ENCODE measurements at regions not wholly inside any gene's neighbourhood (a gene's known extent, or its start where the extent isn't known, plus 50 kb on each side); places are given as distances from the start of the nearest gene placed in this dataset.

- Mint-ChIP-seq H3K27ac (no peak overlapping the region), H3K27me3 (ENCODE audit: low read depth) (no peaks in the 10 kb centered on the region), H3K4me1 (peaks cover 8% of the 10 kb centered on the region), H3K9me3 (peaks cover 15% of the 10 kb centered on the region), H3K36me3 (peaks cover 4% of the 10 kb centered on the region), H3K4me3 (no peak overlapping the region)
- CTCF ChIA-PET, result no interaction called here
- ATAC-seq, result no peak
- POLR2A ChIA-PET, result no interaction called here
- no peak for DNase-seq (ENCODE audit: low spot score)
- TF ChIP-seq ZNF232 (CRISPR knock-in tag; IDR thresholded peaks at IDR 0.05) (no peak), PRRX2 (CRISPR knock-in tag; IDR thresholded peaks at IDR 0.05) (no peak), ZNF281 (CRISPR knock-in tag; IDR thresholded peaks at IDR 0.05) (no peak), KAT7 (CRISPR knock-in tag; IDR thresholded peaks at IDR 0.05; ENCODE audit: borderline replicate concordance) (no peak), EMX1 (CRISPR knock-in tag; IDR thresholded peaks at IDR 0.05) (no peak), ETV6 (CRISPR knock-in tag; IDR thresholded peaks at IDR 0.05) (no peak), ZNF671 (CRISPR knock-in tag; IDR thresholded peaks at IDR 0.05) (no peak), ZSCAN18 (CRISPR knock-in tag; IDR thresholded peaks at IDR 0.05) (no peak), CDX4 (CRISPR knock-in tag; IDR thresholded peaks at IDR 0.05; ENCODE audit: borderline replicate concordance) (no peak), IRF1 (CRISPR knock-in tag; IDR thresholded peaks at IDR 0.05) (no peak), AFF4 (CRISPR knock-in tag; IDR thresholded peaks at IDR 0.05; ENCODE audit: borderline replicate concordance) (no peak), MAX (CRISPR knock-in tag; IDR thresholded peaks at IDR 0.05) (no peak), NFYB (CRISPR knock-in tag; conservative IDR thresholded peaks at IDR 0.05; ENCODE audit: low read depth) (no peak), OVOL2 (CRISPR knock-in tag; IDR thresholded peaks at IDR 0.05; ENCODE audit: borderline replicate concordance) (no peak), CREB1 (CRISPR knock-in tag; IDR thresholded peaks at IDR 0.05) (no peak), HMGA2 (CRISPR knock-in tag; IDR thresholded peaks at IDR 0.05) (no peak), TP53 (CRISPR knock-in tag; IDR thresholded peaks at IDR 0.05) (no peak), SMAD3 (CRISPR knock-in tag; IDR thresholded peaks at IDR 0.05; ENCODE audit: borderline replicate concordance) (no peak), ZBTB21 (CRISPR knock-in tag; IDR thresholded peaks at IDR 0.05; ENCODE audit: borderline replicate concordance) (no peak), TCF7 (CRISPR knock-in tag; IDR thresholded peaks at IDR 0.05; ENCODE audit: low read depth) (no peak)
Observed at GRCh38 chr3:75129101-75129500, 514.6 kb upstream of the CNTN3 start.

Data from WTC11 (cell line).